ACHN (cell line): ENCODE measurements at regions not wholly inside any gene's neighbourhood (a gene's known extent, or its start where the extent isn't known, plus 50 kb on each side); places are given as distances from the start of the nearest gene placed in this dataset.
"Not testable (repeated sequence)": the region's sequence is repeated elsewhere in the genome, so short reads cannot be mapped to it uniquely, and the experiment has no call there.

Experiments
- DNase-seq: peaks from one replicate; pipeline ENCODE4 v3.0.0-alpha.2; 2015
- in situ Hi-C: cut with HindIII; loops from 2 replicates; pipeline ENCODE4 v1.10.0; 2017; ENCODE audit warnings: low sequenced_read_pairs, low pct_ligation_motif_present, low pct_unique_long_range_greater_than_20kb

- DNase-seq: no peak
- in situ Hi-C loops: no loop called here
These were observed 966.9 kb downstream of the TAF11L14 start for GRCh38 chr5:18601185-18601584.

GRCh38 chr5:18602402-18602801 is 968.1 kb downstream of the TAF11L14 start:
- DNase-seq: no peak
- in situ Hi-C loops: no loop called here

- DNase-seq: no peak
- in situ Hi-C loops: no loop called here
These were observed 970.9 kb downstream of the TAF11L14 start for GRCh38 chr5:18605186-18605585.

GRCh38 chr5:18607570-18607969 is 973.3 kb downstream of the TAF11L14 start:
- DNase-seq: no peak
- in situ Hi-C loops: no loop called here

- DNase-seq, in situ Hi-C loops: not testable (repeated sequence)
These were observed 982.9 kb downstream of the TAF11L14 start for GRCh38 chr5:18617191-18617590.

- in situ Hi-C loops: no loop called here
- DNase-seq: no peak
These were observed 996.3 kb downstream of the TAF11L14 start for GRCh38 chr5:18630458-18631045.

- DNase-seq: no peak
- in situ Hi-C loops: no loop called here
These were observed 1018.4 kb downstream of the TAF11L14 start for GRCh38 chr5:18652404-18653215.

GRCh38 chr5:18653216-18653752 is 1019.0 kb downstream of the TAF11L14 start:
- in situ Hi-C loops: no loop called here
- no peak for DNase-seq

- no peak for DNase-seq
- in situ Hi-C loops: no loop called here
These were observed 1026.3 kb downstream of the TAF11L14 start for GRCh38 chr5:18660511-18660910.

GRCh38 chr5:18662231-18662630 is 1028.0 kb downstream of the TAF11L14 start:
- no peak for DNase-seq
- in situ Hi-C loops: no loop called here

- DNase-seq, in situ Hi-C loops: not testable (repeated sequence)
These were observed 1040.0 kb downstream of the TAF11L14 start for GRCh38 chr5:18674212-18674611.

GRCh38 chr5:18675041-18675440 is 1040.8 kb downstream of the TAF11L14 start:
- DNase-seq: no peak
- in situ Hi-C loops: no loop called here

- in situ Hi-C loops: no loop called here
- DNase-seq: no peak
These were observed 1052.0 kb downstream of the TAF11L14 start for GRCh38 chr5:18686253-18686652.

- no peak for DNase-seq
- in situ Hi-C loops: no loop called here
These were observed 1053.2 kb downstream of the TAF11L14 start for GRCh38 chr5:18687429-18687828.

GRCh38 chr5:18699681-18700080 is 1065.4 kb downstream of the TAF11L14 start:
- no peak for DNase-seq
- in situ Hi-C loops: no loop called here

GRCh38 chr5:18702821-18703220 is 1068.6 kb downstream of the TAF11L14 start:
- in situ Hi-C loops: no loop called here
- no peak for DNase-seq

GRCh38 chr5:18712936-18713485 is 1078.8 kb downstream of the TAF11L14 start:
- no peak for DNase-seq
- in situ Hi-C loops: no loop called here

- in situ Hi-C loops: no loop called here
- no peak for DNase-seq
These were observed 1085.7 kb downstream of the TAF11L14 start for GRCh38 chr5:18720002-18720401.

GRCh38 chr5:18732556-18733479 is 1098.6 kb downstream of the TAF11L14 start:
- no peak for DNase-seq
- in situ Hi-C loops: no loop called here
